HG03442 (cell line): ENCODE measurements at regions not wholly inside any gene's neighbourhood (a gene's known extent, or its start where the extent isn't known, plus 50 kb on each side); places are given as distances from the start of the nearest gene placed in this dataset.

Experiments
- ATAC-seq: cut with Tn5 transposase; IDR thresholded peaks from one replicate; pipeline ENCODE4 v1.9.1; 2021; ENCODE audit warnings: mild to moderate bottlenecking, moderate library complexity; ENCODE audit not compliant: unreplicated experiment

- no peak for ATAC-seq
These were observed 113.4 kb upstream of the TCERG1L start for GRCh38 chr10:131424836-131425491.

GRCh38 chr10:131425752-131426533, 114.4 kb upstream of the TCERG1L start:
- no peak for ATAC-seq

- ATAC-seq = no peak
These were observed 115.0 kb upstream of the TCERG1L start for GRCh38 chr10:131426534-131426898.

GRCh38 chr10:131427281-131427680, 115.8 kb upstream of the TCERG1L start:
- ATAC-seq = no peak

- no peak for ATAC-seq
These were observed 116.4 kb upstream of the TCERG1L start for GRCh38 chr10:131427901-131428300.

GRCh38 chr10:131429141-131429540, 117.6 kb upstream of the TCERG1L start:
- no peak for ATAC-seq

GRCh38 chr10:131429942-131430341, 118.4 kb upstream of the TCERG1L start:
- ATAC-seq = no peak

- no peak for ATAC-seq
These were observed 119.3 kb upstream of the TCERG1L start for GRCh38 chr10:131430716-131431412.

GRCh38 chr10:131431533-131431932, 120.0 kb upstream of the TCERG1L start:
- ATAC-seq = no peak

GRCh38 chr10:131431978-131432690, 120.6 kb upstream of the TCERG1L start:
- ATAC-seq = no peak

- no peak for ATAC-seq
These were observed 122.0 kb upstream of the TCERG1L start for GRCh38 chr10:131433568-131433967.

- no peak for ATAC-seq
These were observed 123.7 kb upstream of the TCERG1L start for GRCh38 chr10:131435232-131435631.

GRCh38 chr10:131435760-131436457, 124.4 kb upstream of the TCERG1L start:
- ATAC-seq = no peak

GRCh38 chr10:131436458-131436857, 124.9 kb upstream of the TCERG1L start:
- no peak for ATAC-seq

GRCh38 chr10:131437556-131438475, 126.3 kb upstream of the TCERG1L start:
- ATAC-seq = no peak

GRCh38 chr10:131438665-131439064, 127.1 kb upstream of the TCERG1L start:
- no peak for ATAC-seq

GRCh38 chr10:131439705-131440104, 128.2 kb upstream of the TCERG1L start:
- no peak for ATAC-seq

GRCh38 chr10:131440405-131441360, 129.2 kb upstream of the TCERG1L start:
- ATAC-seq = no peak
